Neural progenitor cell (in vitro differentiated cells): ENCODE measurements at regions not wholly inside any gene's neighbourhood (a gene's known extent, or its start where the extent isn't known, plus 50 kb on each side); places are given as distances from the start of the nearest gene placed in this dataset.

ENCODE experiments used
- DNase-seq: peaks from one replicate; pipeline ENCODE4 v3.0.0-alpha.2; 2016; ENCODE audit warnings: low spot score
- H2AFZ ChIP-seq: fragments of 200-600 bp; sonication (generic); replicated peaks from 2 replicates; pipeline ENCODE4 v1.6.1; 2016; ENCODE audit warnings: antibody characterized with exemption
- H3F3A ChIP-seq: fragments of 200-600 bp; sonication (generic); 2 replicates; pipeline ENCODE4 v1.6.1; 2016; ENCODE audit warnings: antibody characterized with exemption, low read depth
- H3K27ac ChIP-seq: fragments of 200-600 bp; sonication (generic); 2 replicates; pipeline ENCODE4 v1.5.1; 2016; ENCODE audit warnings: mild to moderate bottlenecking
- H3K27me3 ChIP-seq: fragments of 200-600 bp; sonication (generic); 2 replicates; pipeline ENCODE4 v1.6.1; 2016; ENCODE audit warnings: mild to moderate bottlenecking, moderate library complexity
- H3K36me3 ChIP-seq: fragments of 200-600 bp; sonication (generic); 2 replicates; pipeline ENCODE4 v1.5.1; 2016
- H3K4me1 ChIP-seq: fragments of 200-600 bp; sonication (generic); 2 replicates; pipeline ENCODE4 v1.6.1; 2016; ENCODE audit warnings: mixed run types
- H3K4me2 ChIP-seq: fragments of 200-600 bp; sonication (generic); 2 replicates; pipeline ENCODE4 v1.6.1; 2016
- H3K4me3 ChIP-seq: fragments of 200-600 bp; sonication (generic); 2 replicates; pipeline ENCODE4 v1.5.1; 2016
- H3K79me2 ChIP-seq: fragments of 200-600 bp; sonication (generic); 2 replicates; pipeline ENCODE4 v1.6.1; 2016; ENCODE audit warnings: low read depth
- H3K9ac ChIP-seq: fragments of 200-600 bp; sonication (generic); 2 replicates; pipeline ENCODE4 v1.6.1; 2016
- H3K9me3 ChIP-seq: fragments of 200-600 bp; sonication (generic); 2 replicates; pipeline ENCODE4 v1.5.1; 2016; ENCODE audit warnings: low read depth
- H4K20me1 ChIP-seq: fragments of 200-600 bp; sonication (generic); 2 replicates; pipeline ENCODE4 v1.6.1; 2016; ENCODE audit warnings: low read depth
- H3K27ac Mint-ChIP-seq: 3 replicates; pipeline ENCODE4 v1.8.0; 2021; ENCODE audit warnings: mixed read lengths
- H3K27me3 Mint-ChIP-seq: 2 replicates; pipeline ENCODE4 v1.8.0; 2022; ENCODE audit warnings: low read depth, mild to moderate bottlenecking, inconsistent platforms, moderate library complexity, mixed read lengths; ENCODE audit not compliant: insufficient read depth
- H3K36me3 Mint-ChIP-seq: 3 replicates; pipeline ENCODE4 v1.8.0; 2021; ENCODE audit warnings: mixed read lengths
- H3K4me1 Mint-ChIP-seq: 3 replicates; pipeline ENCODE4 v1.8.0; 2021; ENCODE audit warnings: mixed read lengths
- H3K4me3 Mint-ChIP-seq: 3 replicates; pipeline ENCODE4 v1.8.0; 2021; ENCODE audit warnings: mild to moderate bottlenecking, moderate library complexity, mixed read lengths
- H3K9me3 Mint-ChIP-seq: 3 replicates; pipeline ENCODE4 v1.8.0; 2020; ENCODE audit warnings: mixed read lengths
- EZH2 ChIP-seq: fragments of 200-600 bp; sonication (generic); IDR thresholded peaks from 2 replicates; pipeline ENCODE4 v1.6.1; 2017; ENCODE audit warnings: antibody characterized with exemption, mild to moderate bottlenecking, moderate library complexity
- EZH2phosphoT487 ChIP-seq: fragments of 200-600 bp; sonication (generic); IDR thresholded peaks from 2 replicates; pipeline ENCODE4 v1.6.1; 2017; ENCODE audit warnings: antibody characterized with exemption
- TF ChIP-seq, protein P1 (sequence below): fragments of 200-600 bp; sonication (generic); IDR thresholded peaks from 2 replicates; pipeline ENCODE4 v1.5.1; 2017; ENCODE audit warnings: antibody characterized with exemption, mild to moderate bottlenecking

DNA sequence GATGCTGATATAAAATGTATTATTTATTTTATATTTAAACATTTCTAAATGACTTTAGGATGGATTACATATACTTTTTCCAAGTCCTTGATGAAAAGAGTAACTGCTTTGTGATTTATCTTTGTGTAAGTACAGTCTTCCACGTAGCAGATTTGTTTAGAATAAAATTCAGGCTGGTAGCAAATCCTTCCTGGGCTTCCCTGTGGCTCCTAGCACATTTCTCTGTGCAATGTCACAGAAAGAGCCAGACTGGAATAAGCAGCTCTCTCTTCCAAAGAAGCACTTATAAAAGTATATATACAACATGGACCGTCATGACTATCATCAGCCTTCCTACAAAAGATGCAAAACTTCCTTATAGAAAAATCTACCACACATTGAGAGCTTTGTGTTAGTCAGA, 388.6 kb downstream of the ACTL7B start:
- no peak overlapping the region for H3K27ac ChIP-seq
- H3K4me1 ChIP-seq: no peaks in the 10 kb centered on the region
- H3K9ac ChIP-seq: no peak overlapping the region
- H2AFZ ChIP-seq: no peak overlapping the region
- Mint-ChIP-seq H3K27ac (no peak overlapping the region), H3K4me3 (no peak overlapping the region), H3K4me1 (no peaks in the 10 kb centered on the region), H3K9me3 (no peaks in the 10 kb centered on the region), H3K36me3 (no peaks in the 10 kb centered on the region), H3K27me3 (no peaks in the 10 kb centered on the region)
- H4K20me1 ChIP-seq: no peaks in the 10 kb centered on the region
- no peaks in the 10 kb centered on the region for H3F3A ChIP-seq
- no peaks in the 10 kb centered on the region for H3K9me3 ChIP-seq
- no peak for DNase-seq
- H3K79me2 ChIP-seq: no peaks in the 10 kb centered on the region
- TF ChIP-seq EZH2 (no peak), EZH2phosphoT487 (no peak)
- TF ChIP-seq, protein P1, sequence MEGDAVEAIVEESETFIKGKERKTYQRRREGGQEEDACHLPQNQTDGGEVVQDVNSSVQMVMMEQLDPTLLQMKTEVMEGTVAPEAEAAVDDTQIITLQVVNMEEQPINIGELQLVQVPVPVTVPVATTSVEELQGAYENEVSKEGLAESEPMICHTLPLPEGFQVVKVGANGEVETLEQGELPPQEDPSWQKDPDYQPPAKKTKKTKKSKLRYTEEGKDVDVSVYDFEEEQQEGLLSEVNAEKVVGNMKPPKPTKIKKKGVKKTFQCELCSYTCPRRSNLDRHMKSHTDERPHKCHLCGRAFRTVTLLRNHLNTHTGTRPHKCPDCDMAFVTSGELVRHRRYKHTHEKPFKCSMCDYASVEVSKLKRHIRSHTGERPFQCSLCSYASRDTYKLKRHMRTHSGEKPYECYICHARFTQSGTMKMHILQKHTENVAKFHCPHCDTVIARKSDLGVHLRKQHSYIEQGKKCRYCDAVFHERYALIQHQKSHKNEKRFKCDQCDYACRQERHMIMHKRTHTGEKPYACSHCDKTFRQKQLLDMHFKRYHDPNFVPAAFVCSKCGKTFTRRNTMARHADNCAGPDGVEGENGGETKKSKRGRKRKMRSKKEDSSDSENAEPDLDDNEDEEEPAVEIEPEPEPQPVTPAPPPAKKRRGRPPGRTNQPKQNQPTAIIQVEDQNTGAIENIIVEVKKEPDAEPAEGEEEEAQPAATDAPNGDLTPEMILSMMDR: no peak
- no peaks in the 10 kb centered on the region for H3K27me3 ChIP-seq
- H3K36me3 ChIP-seq: no peaks in the 10 kb centered on the region
- H3K4me2 ChIP-seq: no peak overlapping the region
- no peak overlapping the region for H3K4me3 ChIP-seq

DNA sequence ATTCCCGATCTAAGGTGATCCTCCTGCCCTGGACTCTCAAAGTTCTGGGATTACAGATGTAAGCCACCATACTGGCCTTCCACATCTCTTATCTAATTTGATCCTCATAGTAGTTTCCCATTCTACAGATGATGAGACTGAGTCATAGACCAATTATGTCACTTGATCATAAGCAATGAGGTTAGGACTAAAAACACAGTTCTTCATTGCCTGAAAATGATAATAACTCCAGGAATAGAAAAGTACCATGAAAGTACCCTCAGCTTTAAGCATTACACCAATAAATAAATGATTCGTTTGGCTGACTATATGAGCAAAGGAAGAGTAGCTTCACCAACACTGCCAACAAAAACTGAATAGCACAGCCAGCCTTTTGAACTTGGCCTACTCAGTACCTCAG, 389.5 kb downstream of the ACTL7B start:
- H3K4me1 ChIP-seq: no peaks in the 10 kb centered on the region
- H3K9me3 Mint-ChIP-seq: no peaks in the 10 kb centered on the region
- DNase-seq: no peak
- H3K9ac ChIP-seq: no peak overlapping the region
- H3K27ac ChIP-seq: no peak overlapping the region
- no peaks in the 10 kb centered on the region for H3K36me3 Mint-ChIP-seq
- no peaks in the 10 kb centered on the region for H4K20me1 ChIP-seq
- peaks cover 4% of the 10 kb centered on the region for H3K27me3 ChIP-seq
- H3K79me2 ChIP-seq: no peaks in the 10 kb centered on the region
- H3K4me3 ChIP-seq: no peak overlapping the region
- TF ChIP-seq EZH2 (no peak), EZH2phosphoT487 (no peak)
- TF ChIP-seq, protein P1: no peak
- H3K36me3 ChIP-seq: no peaks in the 10 kb centered on the region
- no peak overlapping the region for H2AFZ ChIP-seq
- H3K27ac Mint-ChIP-seq: no peak overlapping the region
- H3K4me2 ChIP-seq: no peak overlapping the region
- H3K27me3 Mint-ChIP-seq: no peaks in the 10 kb centered on the region
- H3F3A ChIP-seq: no peaks in the 10 kb centered on the region
- H3K9me3 ChIP-seq: no peaks in the 10 kb centered on the region
- no peaks in the 10 kb centered on the region for H3K4me1 Mint-ChIP-seq
- H3K4me3 Mint-ChIP-seq: no peak overlapping the region

DNA sequence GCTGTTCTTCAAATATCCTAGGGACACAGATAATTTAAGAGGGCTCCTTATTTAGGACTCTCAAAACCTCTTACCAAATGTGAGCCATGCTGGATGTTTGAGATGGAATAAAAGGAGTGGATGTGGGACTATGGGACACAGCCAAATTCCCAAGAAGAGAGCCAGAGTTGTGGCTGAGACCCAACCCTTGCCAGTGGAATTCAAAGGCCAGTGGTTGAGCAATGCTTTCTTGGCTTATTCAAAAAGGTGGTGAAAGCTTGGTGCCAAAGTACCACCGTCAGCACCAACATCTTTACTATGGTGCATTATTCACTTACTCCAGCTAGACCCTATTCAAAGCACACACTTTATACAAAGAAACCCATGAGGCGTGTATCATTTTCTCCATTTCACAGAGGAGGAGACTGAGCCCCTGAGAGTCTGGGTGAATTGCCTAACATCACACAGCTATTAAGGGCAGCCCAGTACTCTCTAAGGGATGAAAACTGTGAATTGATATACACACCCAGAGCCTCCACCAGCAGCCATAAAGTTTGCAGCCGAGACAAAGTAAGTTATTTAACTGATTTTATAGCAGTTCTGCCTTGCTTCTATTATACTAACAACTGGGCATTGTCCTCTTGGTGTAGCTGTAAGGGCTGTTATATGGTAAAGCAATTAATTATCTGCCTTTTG, 391.7 kb downstream of the ACTL7B start:
- Histone ChIP-seq H3K36me3 (no peaks in the 10 kb centered on the region), H2AFZ (no peak overlapping the region), H3K4me2 (no peak overlapping the region), H3K4me1 (no peaks in the 10 kb centered on the region), H3K79me2 (no peaks in the 10 kb centered on the region), H3K9ac (no peak overlapping the region), H3K27ac (no peak overlapping the region), H3F3A (no peaks in the 10 kb centered on the region), H3K9me3 (no peaks in the 10 kb centered on the region), H3K4me3 (no peak overlapping the region), H3K27me3 (peaks cover 9% of the 10 kb centered on the region), H4K20me1 (no peaks in the 10 kb centered on the region)
- Mint-ChIP-seq H3K27me3 (no peaks in the 10 kb centered on the region), H3K9me3 (no peaks in the 10 kb centered on the region), H3K27ac (no peak overlapping the region), H3K36me3 (no peaks in the 10 kb centered on the region), H3K4me3 (no peak overlapping the region), H3K4me1 (no peaks in the 10 kb centered on the region)
- no peak for DNase-seq
- TF ChIP-seq, protein P1: no peak
